Mucosa of descending colon (tissue), 3 donors: ENCODE measurements at regions not wholly inside any gene's neighbourhood (a gene's known extent, or its start where the extent isn't known, plus 50 kb on each side); places are given as distances from the start of the nearest gene placed in this dataset.

Experiments
- ATAC-seq: fragments of 200-7000 bp; cut with Tn5 transposase; one replicate; pipeline ENCODE4 v1.9.1; 2020; ENCODE audit warnings: mild to moderate bottlenecking, moderate library complexity
- DNase-seq, 3 donors: peaks; one replicate each; pipeline ENCODE4 v3.0.0-alpha.2; 2020
- H3K36me3 ChIP-seq: fragments of 200-600 bp; one replicate; pipeline ENCODE4 v1.8.0; 2021; ENCODE audit warnings: low read depth, mild to moderate bottlenecking
- H3K4me1 ChIP-seq: fragments of 200-600 bp; one replicate; pipeline ENCODE4 v1.8.0; 2021; ENCODE audit warnings: low read depth, mild to moderate bottlenecking
- H3K4me3 ChIP-seq: fragments of 200-600 bp; one replicate; pipeline ENCODE4 v1.8.0; 2021; ENCODE audit warnings: mild to moderate bottlenecking
- H3K9me3 ChIP-seq: fragments of 200-600 bp; one replicate; pipeline ENCODE4 v1.8.0; 2021; ENCODE audit warnings: mild to moderate bottlenecking
- intact Hi-C, 2 donors: fragments of 100-400 bp; cut with DNase I in 1 of 2; cut with micrococcal nuclease in 1 of 2; formaldehyde crosslinking; loops; one replicate each; pipeline versions ENCODE4 v1.11.0 to v1.11.1; 2022; cut with DNase I, micrococcal nuclease
- TF ChIP-seq, protein P1 (sequence below): fragments of 200-600 bp; IDR thresholded peaks from one replicate; pipeline ENCODE4 v1.8.0; 2022; ENCODE audit warnings: antibody characterized with exemption, mild to moderate bottlenecking
- donor health status: DM: no; HTN: no; CAD: no; lungs with moderate emphysema.
- donor health status: DM: no; HTN: no; CAD: no.
- donor health status: DM: no; HTN: yes; CAD: no.

DNA sequence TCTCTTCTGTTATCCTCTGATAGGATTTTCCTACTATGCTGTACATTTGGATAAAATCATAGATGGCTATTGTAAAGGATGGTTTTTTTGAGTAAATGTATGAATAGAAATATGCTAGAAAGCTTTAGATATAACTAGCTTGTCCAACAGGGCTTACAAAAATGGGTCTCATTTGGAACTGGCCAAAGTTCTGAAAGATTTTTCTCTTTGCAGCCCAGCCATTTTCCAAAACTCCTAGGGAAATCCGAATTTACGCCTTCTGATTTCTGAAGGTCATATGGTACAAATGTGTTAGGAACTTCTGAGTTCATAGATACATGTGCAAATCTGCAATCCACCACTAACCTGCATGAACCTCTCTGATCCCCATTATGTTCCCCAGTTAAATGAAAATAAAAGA lies 603.9 kb upstream of the C9orf72 start:
- H3K4me1 ChIP-seq, result no peaks in the 10 kb centered on the region
- TF ChIP-seq, protein P1, sequence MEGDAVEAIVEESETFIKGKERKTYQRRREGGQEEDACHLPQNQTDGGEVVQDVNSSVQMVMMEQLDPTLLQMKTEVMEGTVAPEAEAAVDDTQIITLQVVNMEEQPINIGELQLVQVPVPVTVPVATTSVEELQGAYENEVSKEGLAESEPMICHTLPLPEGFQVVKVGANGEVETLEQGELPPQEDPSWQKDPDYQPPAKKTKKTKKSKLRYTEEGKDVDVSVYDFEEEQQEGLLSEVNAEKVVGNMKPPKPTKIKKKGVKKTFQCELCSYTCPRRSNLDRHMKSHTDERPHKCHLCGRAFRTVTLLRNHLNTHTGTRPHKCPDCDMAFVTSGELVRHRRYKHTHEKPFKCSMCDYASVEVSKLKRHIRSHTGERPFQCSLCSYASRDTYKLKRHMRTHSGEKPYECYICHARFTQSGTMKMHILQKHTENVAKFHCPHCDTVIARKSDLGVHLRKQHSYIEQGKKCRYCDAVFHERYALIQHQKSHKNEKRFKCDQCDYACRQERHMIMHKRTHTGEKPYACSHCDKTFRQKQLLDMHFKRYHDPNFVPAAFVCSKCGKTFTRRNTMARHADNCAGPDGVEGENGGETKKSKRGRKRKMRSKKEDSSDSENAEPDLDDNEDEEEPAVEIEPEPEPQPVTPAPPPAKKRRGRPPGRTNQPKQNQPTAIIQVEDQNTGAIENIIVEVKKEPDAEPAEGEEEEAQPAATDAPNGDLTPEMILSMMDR, result no peak
- no peak for ATAC-seq

DNA sequence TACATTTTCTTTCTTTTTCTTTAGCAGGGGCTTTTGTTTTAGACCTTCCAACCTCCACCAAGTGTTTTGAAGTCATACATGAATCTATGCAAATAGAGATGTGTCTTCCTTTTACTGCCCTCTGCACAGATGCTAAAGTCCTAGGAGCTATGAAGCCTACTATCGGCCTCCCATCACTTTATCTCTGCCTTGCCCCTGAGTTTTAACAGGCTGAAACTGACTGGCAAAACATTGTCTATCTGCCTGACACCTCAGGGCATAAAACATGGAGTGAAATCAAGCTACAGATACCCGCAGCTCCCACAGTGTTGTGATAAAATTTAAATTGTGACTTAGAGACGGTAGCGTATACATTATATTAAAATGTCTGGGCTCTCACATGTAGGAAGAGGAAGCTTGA lies 604.6 kb upstream of the C9orf72 start:
- intact Hi-C loops, result no loop called here
- ATAC-seq, result no peak

More for the DNA sequence above, 603.9 kb upstream of the C9orf72 start:
- no peak overlapping the region for H3K4me3 ChIP-seq
- no peaks in the 10 kb centered on the region for H3K36me3 ChIP-seq
- H3K9me3 ChIP-seq, result no peaks in the 10 kb centered on the region
- intact Hi-C loops, result no loop called here
- no peak for DNase-seq

DNA sequence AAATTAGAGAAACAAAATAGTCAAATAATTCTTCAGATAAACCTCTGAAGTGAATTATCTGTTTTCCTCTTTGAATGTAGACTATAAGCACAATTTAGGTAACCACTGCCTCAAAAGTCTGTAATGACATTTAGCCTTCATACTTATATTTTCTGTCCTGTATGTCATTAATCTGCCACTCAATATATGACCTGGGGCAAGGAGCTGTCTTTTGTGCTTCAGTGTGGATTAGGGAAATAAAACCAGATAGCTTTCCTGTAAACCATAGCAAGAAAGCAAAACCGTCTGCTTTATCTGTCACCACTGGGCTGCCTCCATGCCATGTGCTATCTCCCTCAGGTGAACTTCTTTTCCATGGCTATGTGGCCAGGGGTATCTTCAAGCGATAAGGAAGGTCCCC lies 606.6 kb upstream of the C9orf72 start:
- TF ChIP-seq, protein P1, result no peak
- no peak for ATAC-seq
- Histone ChIP-seq H3K4me1 (no peaks in the 10 kb centered on the region), H3K9me3 (no peaks in the 10 kb centered on the region), H3K4me3 (no peak overlapping the region), H3K36me3 (no peaks in the 10 kb centered on the region)
- no peak for DNase-seq
- intact Hi-C loops, result no loop called here

More for the DNA sequence above, 604.6 kb upstream of the C9orf72 start:
- no peaks in the 10 kb centered on the region for H3K9me3 ChIP-seq
- no peaks in the 10 kb centered on the region for H3K36me3 ChIP-seq
- TF ChIP-seq, protein P1, result no peak
- no peak overlapping the region for H3K4me3 ChIP-seq
- DNase-seq, result no peak
- no peaks in the 10 kb centered on the region for H3K4me1 ChIP-seq

DNA sequence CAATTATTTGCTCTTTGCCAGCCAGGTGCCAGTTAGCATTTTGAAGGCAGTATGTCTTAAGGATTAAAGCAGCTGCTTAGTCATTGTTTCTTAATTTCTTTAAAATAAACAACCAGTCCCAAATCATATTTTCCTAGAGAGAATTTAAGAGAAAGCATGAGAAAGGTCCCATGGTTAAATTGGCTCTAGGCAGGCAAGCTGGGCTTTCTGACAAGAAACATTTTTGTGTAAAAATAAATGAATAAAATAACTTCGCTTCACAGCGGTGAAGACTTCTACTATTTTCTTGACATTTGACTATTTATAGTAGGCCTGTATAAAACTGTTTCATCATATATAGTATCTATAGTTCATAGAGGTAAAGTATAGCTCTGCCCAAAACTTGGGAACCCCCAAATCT lies 617.7 kb upstream of the C9orf72 start:
- no peak for DNase-seq
- TF ChIP-seq, protein P1, result no peak
- no peak for ATAC-seq
- intact Hi-C loops, result no loop called here
- no peak overlapping the region for H3K4me3 ChIP-seq
- peaks cover 9% of the 10 kb centered on the region for H3K9me3 ChIP-seq
- no peaks in the 10 kb centered on the region for H3K36me3 ChIP-seq
- no peaks in the 10 kb centered on the region for H3K4me1 ChIP-seq

DNA sequence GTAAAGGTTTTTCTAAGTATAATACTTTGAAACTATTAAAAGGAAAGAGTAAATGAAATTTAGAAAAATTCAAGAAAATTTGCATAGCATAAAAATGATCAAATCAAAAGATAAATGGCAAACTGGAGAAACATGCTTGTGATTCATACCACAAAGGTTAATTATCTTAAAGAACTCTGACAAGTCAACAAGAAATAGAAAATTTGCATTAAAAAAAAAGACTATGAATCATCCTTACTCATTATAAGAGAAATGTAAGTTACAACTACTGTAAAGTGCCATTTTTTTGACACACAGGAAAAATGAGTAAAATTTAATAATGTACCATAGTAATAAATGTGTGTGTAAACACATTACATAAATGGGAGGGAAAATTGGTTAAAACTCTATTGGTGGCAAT lies 624.4 kb upstream of the C9orf72 start:
- Histone ChIP-seq H3K4me1 (no peaks in the 10 kb centered on the region), H3K36me3 (no peaks in the 10 kb centered on the region), H3K9me3 (no peaks in the 10 kb centered on the region), H3K4me3 (no peak overlapping the region)
- intact Hi-C loops, result no loop called here
- TF ChIP-seq, protein P1, result no peak
- no peak for ATAC-seq
- DNase-seq, result no peak

DNA sequence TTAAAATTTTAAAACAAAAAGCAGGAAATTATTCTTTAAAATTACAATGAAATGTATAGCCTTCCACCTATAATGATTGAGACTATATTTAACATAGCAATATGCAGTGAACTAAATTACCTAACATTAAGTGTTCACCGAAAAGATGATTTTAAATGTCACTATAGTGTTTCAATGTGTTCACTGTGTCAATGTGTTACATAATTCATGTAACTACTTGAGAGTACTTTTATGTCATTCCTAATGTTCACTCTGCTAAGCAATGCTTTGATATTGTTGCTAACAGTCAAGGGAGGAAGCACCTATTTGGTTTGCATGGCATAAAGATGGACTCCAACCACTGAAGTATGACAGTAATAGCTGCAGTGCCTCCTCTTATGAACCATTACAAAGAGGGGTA lies 629.8 kb upstream of the C9orf72 start:
- Histone ChIP-seq H3K4me1 (no peaks in the 10 kb centered on the region), H3K9me3 (no peaks in the 10 kb centered on the region), H3K36me3 (no peaks in the 10 kb centered on the region), H3K4me3 (no peak overlapping the region)
- intact Hi-C loops, result no loop called here
- TF ChIP-seq, protein P1, result no peak
- no peak for ATAC-seq
- DNase-seq, result no peak
